HEK293T (cell line): ENCODE measurements at regions not wholly inside any gene's neighbourhood (a gene's known extent, or its start where the extent isn't known, plus 50 kb on each side); places are given as distances from the start of the nearest gene placed in this dataset.

Experiments used
- BHLHE40 ChIP-seq: fragments of 450-650 bp; IDR thresholded peaks from 2 replicates; pipeline ENCODE4 v1.6.1; 2016; ENCODE audit warnings: mild to moderate bottlenecking, moderate library complexity, borderline replicate concordance
- CTBP1 ChIP-seq: fragments of 450-650 bp; IDR thresholded peaks from 2 replicates; pipeline ENCODE4 v1.6.1; 2016; ENCODE audit warnings: borderline replicate concordance
- FOXA1 ChIP-seq: fragments of 450-650 bp; IDR thresholded peaks from 2 replicates; pipeline ENCODE4 v1.6.1; 2016; ENCODE audit warnings: mild to moderate bottlenecking
- FOXK2 ChIP-seq: fragments of 450-650 bp; IDR thresholded peaks from 2 replicates; pipeline ENCODE4 v1.6.1; 2016; ENCODE audit warnings: mild to moderate bottlenecking
- FOXM1 ChIP-seq: fragments of 450-650 bp; IDR thresholded peaks from 2 replicates; pipeline ENCODE4 v1.6.1; 2017; ENCODE audit warnings: mild to moderate bottlenecking, borderline replicate concordance
- L3MBTL2 ChIP-seq: fragments of 450-650 bp; conservative IDR thresholded peaks from 2 replicates; pipeline ENCODE4 v1.6.1; 2016; ENCODE audit warnings: mild to moderate bottlenecking
- SP1 ChIP-seq: fragments of 450-650 bp; IDR thresholded peaks from 2 replicates; pipeline ENCODE4 v1.6.1; 2017
- SUZ12 ChIP-seq: fragments of 450-650 bp; IDR thresholded peaks from 2 replicates; pipeline ENCODE4 v1.6.1; 2016; ENCODE audit warnings: mild to moderate bottlenecking
- TARDBP ChIP-seq: fragments of 450-650 bp; IDR thresholded peaks from 2 replicates; pipeline ENCODE4 v1.6.1; 2016

GRCh38 chr13:33633701-33634545 lies 184.0 kb upstream of the RFC3 start:
- TF ChIP-seq L3MBTL2 (no peak), TARDBP (no peak), FOXM1 (no peak), SP1 (no peak), BHLHE40 (no peak), FOXA1 (no peak), FOXK2 (no peak), CTBP1 (no peak), SUZ12 (no peak)
